ENCODE measurements at regions not wholly inside any gene's neighbourhood (a gene's known extent, or its start where the extent isn't known, plus 50 kb on each side); places are given as distances from the start of the nearest gene placed in this dataset.
"Not testable (repeated sequence)": the region's sequence is repeated elsewhere in the genome, so short reads cannot be mapped to it uniquely, and the experiment has no call there.

GRCh38 chr6:66995669-66996068 is 1288.6 kb upstream of the EYS start:
- H3K4me3 Mint-ChIP-seq: no peak overlapping the region
- peaks cover 2% of the 10 kb centered on the region for H3K9me3 Mint-ChIP-seq
- no peaks in the 10 kb centered on the region for H3K4me1 Mint-ChIP-seq
- H3K27me3 Mint-ChIP-seq (ENCODE audit: low read depth): no peaks in the 10 kb centered on the region
- H3K27ac Mint-ChIP-seq: no peak overlapping the region
- TF ChIP-seq CTCF (IDR thresholded peaks at IDR 0.05; ENCODE audit: unreplicated experiment in 3 of 3): no peak
- H3K36me3 Mint-ChIP-seq (ENCODE audit: low read depth): no peaks in the 10 kb centered on the region

GRCh38 chr6:66993708-66994107 is 1286.7 kb upstream of the EYS start:
- not testable (repeated sequence) for H3K36me3 Mint-ChIP-seq (ENCODE audit: low read depth); H3K9me3 Mint-ChIP-seq; H3K4me3 Mint-ChIP-seq; H3K4me1 Mint-ChIP-seq; H3K27ac Mint-ChIP-seq; H3K27me3 Mint-ChIP-seq (ENCODE audit: low read depth)

- Mint-ChIP-seq H3K4me1 (no peaks in the 10 kb centered on the region), H3K9me3 (peaks cover 5% of the 10 kb centered on the region), H3K27me3 (ENCODE audit: low read depth) (no peaks in the 10 kb centered on the region), H3K4me3 (no peak overlapping the region), H3K27ac (no peak overlapping the region), H3K36me3 (ENCODE audit: low read depth) (no peaks in the 10 kb centered on the region)
- no peak for TF ChIP-seq CTCF (IDR thresholded peaks at IDR 0.05; ENCODE audit: unreplicated experiment in 3 of 3)
These were observed 1286.2 kb upstream of the EYS start for GRCh38 chr6:66993272-66993671.

GRCh38 chr6:66992660-66993059 is 1285.6 kb upstream of the EYS start:
- no peak overlapping the region for H3K27ac Mint-ChIP-seq
- TF ChIP-seq CTCF (IDR thresholded peaks at IDR 0.05; ENCODE audit: unreplicated experiment in 3 of 3): no peak

GRCh38 chr6:66986940-66987339 is 1279.9 kb upstream of the EYS start:
- peaks cover 14% of the 10 kb centered on the region for H3K9me3 Mint-ChIP-seq
- no peak for TF ChIP-seq CTCF (IDR thresholded peaks at IDR 0.05; ENCODE audit: unreplicated experiment in 3 of 3)
- no peaks in the 10 kb centered on the region for H3K36me3 Mint-ChIP-seq (ENCODE audit: low read depth)
- no peaks in the 10 kb centered on the region for H3K4me1 Mint-ChIP-seq
- H3K27ac Mint-ChIP-seq: no peak overlapping the region
- H3K27me3 Mint-ChIP-seq (ENCODE audit: low read depth): no peaks in the 10 kb centered on the region
- H3K4me3 Mint-ChIP-seq: no peak overlapping the region

More at GRCh38 chr6:66992660-66993059, 1285.6 kb upstream of the EYS start:
- peaks cover 5% of the 10 kb centered on the region for H3K9me3 Mint-ChIP-seq
- H3K27me3 Mint-ChIP-seq (ENCODE audit: low read depth): no peaks in the 10 kb centered on the region
- no peaks in the 10 kb centered on the region for H3K36me3 Mint-ChIP-seq (ENCODE audit: low read depth)
- H3K4me3 Mint-ChIP-seq: no peak overlapping the region
- H3K4me1 Mint-ChIP-seq: no peaks in the 10 kb centered on the region

GRCh38 chr6:66985816-66986215 is 1278.8 kb upstream of the EYS start:
- no peaks in the 10 kb centered on the region for H3K36me3 Mint-ChIP-seq (ENCODE audit: low read depth)
- H3K27ac Mint-ChIP-seq: no peak overlapping the region
- no peak for TF ChIP-seq CTCF (IDR thresholded peaks at IDR 0.05; ENCODE audit: unreplicated experiment in 3 of 3)
- no peaks in the 10 kb centered on the region for H3K4me1 Mint-ChIP-seq
- peaks cover 14% of the 10 kb centered on the region for H3K9me3 Mint-ChIP-seq
- no peaks in the 10 kb centered on the region for H3K27me3 Mint-ChIP-seq (ENCODE audit: low read depth)
- no peak overlapping the region for H3K4me3 Mint-ChIP-seq

All from nephron (organoid).